ENCODE measurements at regions not wholly inside any gene's neighbourhood (a gene's known extent, or its start where the extent isn't known, plus 50 kb on each side); places are given as distances from the start of the nearest gene placed in this dataset.
"Not testable (repeated sequence)": the region's sequence is repeated elsewhere in the genome, so short reads cannot be mapped to it uniquely, and the experiment has no call there.

- not testable (repeated sequence) for H3K9me3 Mint-ChIP-seq, H3K27ac Mint-ChIP-seq, DNase-seq, H3K36me3 Mint-ChIP-seq, H3K4me3 Mint-ChIP-seq
- Mint-ChIP-seq H3K27me3 (peaks cover 34% of the 10 kb centered on the region), H3K4me1 (peaks cover 35% of the 10 kb centered on the region)
- CTCF ChIA-PET = interaction anchor here (1.2 to 2.0 kb wide), 2 partner anchors 13 to 14 kb away, joined by 4 to 8 read pairs; no protein-coding TSS in a partner anchor
Observed at GRCh38 chr15:30845536-30845935, 58.2 kb upstream of the FAN1 start.
